ENCODE measurements at regions not wholly inside any gene's neighbourhood (a gene's known extent, or its start where the extent isn't known, plus 50 kb on each side); places are given as distances from the start of the nearest gene placed in this dataset.
"Not testable (repeated sequence)": the region's sequence is repeated elsewhere in the genome, so short reads cannot be mapped to it uniquely, and the experiment has no call there.

GRCh38 chr1:2959881-2960280 lies 61.4 kb upstream of the ACTRT2 start:
- H3K36me3 Mint-ChIP-seq (ENCODE audit: low read depth); DNase-seq; H3K4me3 Mint-ChIP-seq; H3K27ac Mint-ChIP-seq; H3K4me1 Mint-ChIP-seq; intact Hi-C loops (cut with micrococcal nuclease); H3K27me3 Mint-ChIP-seq: not testable (repeated sequence)
- peaks cover 14% of the 10 kb centered on the region for H3K9me3 Mint-ChIP-seq

- DNase-seq: no peak
- H3K4me1 Mint-ChIP-seq: no peaks in the 10 kb centered on the region
- intact Hi-C loops (cut with micrococcal nuclease): no loop called here
- no peaks in the 10 kb centered on the region for H3K27me3 Mint-ChIP-seq
- H3K36me3 Mint-ChIP-seq (ENCODE audit: low read depth): no peaks in the 10 kb centered on the region
- H3K9me3 Mint-ChIP-seq: peaks cover 11% of the 10 kb centered on the region
- no peak overlapping the region for H3K27ac Mint-ChIP-seq
- no peak overlapping the region for H3K4me3 Mint-ChIP-seq
Observed at GRCh38 chr1:2961081-2961480, 60.2 kb upstream of the ACTRT2 start.

DNA sequence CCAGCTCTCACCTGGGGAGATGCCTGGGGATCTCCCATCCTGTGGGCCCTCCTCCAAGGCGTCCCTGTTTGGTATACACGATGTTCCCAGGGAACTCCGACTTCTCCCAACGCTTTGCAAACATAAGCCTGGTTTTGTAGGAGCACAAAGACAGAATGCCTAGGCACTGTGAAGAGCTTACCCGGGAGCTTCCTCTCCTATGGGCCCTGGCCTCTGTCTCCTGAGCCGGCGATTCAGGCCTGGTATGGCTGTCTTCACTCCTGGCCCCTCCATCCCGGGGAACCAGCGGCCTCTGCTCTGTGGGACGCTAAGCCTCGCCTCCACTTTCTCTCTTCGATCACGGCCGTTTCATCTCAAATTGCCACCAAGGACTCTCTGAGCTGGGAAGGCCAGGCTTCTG lies 59.6 kb upstream of the ACTRT2 start:
- H3K27me3 Mint-ChIP-seq: no peaks in the 10 kb centered on the region
- DNase-seq: no peak
- H3K27ac Mint-ChIP-seq: no peak overlapping the region
- H3K4me3 Mint-ChIP-seq: no peak overlapping the region
- H3K4me1 Mint-ChIP-seq: no peaks in the 10 kb centered on the region
- H3K9me3 Mint-ChIP-seq: peaks cover 8% of the 10 kb centered on the region
- H3K36me3 Mint-ChIP-seq (ENCODE audit: low read depth): no peaks in the 10 kb centered on the region
- intact Hi-C loops (cut with micrococcal nuclease): no loop called here

DNA sequence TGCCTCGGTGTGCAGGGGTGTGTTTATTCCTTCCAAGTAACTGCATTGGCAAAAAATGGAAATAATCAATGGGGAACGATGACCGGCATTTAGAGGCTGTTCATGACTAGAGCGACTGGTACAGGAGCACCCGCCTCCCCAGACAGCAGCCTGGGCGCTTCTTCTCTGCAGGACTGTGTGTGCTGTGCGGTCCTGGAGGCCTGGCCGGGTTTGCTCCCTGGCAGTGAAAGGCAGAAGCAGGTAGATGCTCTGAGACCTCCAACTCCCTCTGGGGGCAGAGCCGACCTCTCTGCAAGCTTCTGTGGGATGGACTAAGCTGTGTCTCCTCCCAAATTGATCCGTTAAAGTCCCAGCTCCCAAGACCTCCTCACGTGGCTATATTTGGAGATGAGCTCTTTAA lies 59.2 kb upstream of the ACTRT2 start:
- peaks cover 8% of the 10 kb centered on the region for H3K9me3 Mint-ChIP-seq
- no peak for DNase-seq
- intact Hi-C loops (cut with micrococcal nuclease): no loop called here
- H3K27ac Mint-ChIP-seq: no peak overlapping the region
- H3K27me3 Mint-ChIP-seq: no peaks in the 10 kb centered on the region
- H3K36me3 Mint-ChIP-seq (ENCODE audit: low read depth): no peaks in the 10 kb centered on the region
- no peak overlapping the region for H3K4me3 Mint-ChIP-seq
- no peaks in the 10 kb centered on the region for H3K4me1 Mint-ChIP-seq

GRCh38 chr1:2962541-2962940 lies 58.7 kb upstream of the ACTRT2 start:
- peaks cover 7% of the 10 kb centered on the region for H3K9me3 Mint-ChIP-seq
- intact Hi-C loops (cut with micrococcal nuclease): no loop called here

GRCh38 chr1:2962946-2963345 lies 58.3 kb upstream of the ACTRT2 start:
- H3K27ac Mint-ChIP-seq: no peak overlapping the region
- H3K4me1 Mint-ChIP-seq: no peaks in the 10 kb centered on the region
- peaks cover 4% of the 10 kb centered on the region for H3K9me3 Mint-ChIP-seq
- no peaks in the 10 kb centered on the region for H3K27me3 Mint-ChIP-seq
- intact Hi-C loops (cut with micrococcal nuclease): no loop called here
- no peak overlapping the region for H3K4me3 Mint-ChIP-seq
- no peaks in the 10 kb centered on the region for H3K36me3 Mint-ChIP-seq (ENCODE audit: low read depth)
- DNase-seq: no peak

More at GRCh38 chr1:2962541-2962940, 58.7 kb upstream of the ACTRT2 start:
- H3K4me1 Mint-ChIP-seq: no peaks in the 10 kb centered on the region
- H3K27me3 Mint-ChIP-seq: no peaks in the 10 kb centered on the region
- no peak overlapping the region for H3K4me3 Mint-ChIP-seq
- H3K36me3 Mint-ChIP-seq (ENCODE audit: low read depth): no peaks in the 10 kb centered on the region
- DNase-seq: no peak
- no peak overlapping the region for H3K27ac Mint-ChIP-seq

GRCh38 chr1:2965676-2966075 lies 55.6 kb upstream of the ACTRT2 start:
- Mint-ChIP-seq H3K9me3 (no peaks in the 10 kb centered on the region), H3K27me3 (no peaks in the 10 kb centered on the region), H3K27ac (no peak overlapping the region), H3K4me3 (no peak overlapping the region), H3K36me3 (ENCODE audit: low read depth) (no peaks in the 10 kb centered on the region), H3K4me1 (no peaks in the 10 kb centered on the region)
- no peak for DNase-seq
- intact Hi-C loops (cut with micrococcal nuclease): no loop called here

GRCh38 chr1:2966449-2967328 lies 54.6 kb upstream of the ACTRT2 start:
- no peaks in the 10 kb centered on the region for H3K9me3 Mint-ChIP-seq
- no peaks in the 10 kb centered on the region for H3K36me3 Mint-ChIP-seq (ENCODE audit: low read depth)
- no peak overlapping the region for H3K4me3 Mint-ChIP-seq
- no peaks in the 10 kb centered on the region for H3K27me3 Mint-ChIP-seq
- intact Hi-C loops (cut with micrococcal nuclease): no loop called here
- no peak overlapping the region for H3K27ac Mint-ChIP-seq
- no peak for DNase-seq
- no peaks in the 10 kb centered on the region for H3K4me1 Mint-ChIP-seq

GRCh38 chr1:2967329-2967725 lies 53.9 kb upstream of the ACTRT2 start:
- no peaks in the 10 kb centered on the region for H3K4me1 Mint-ChIP-seq
- H3K4me3 Mint-ChIP-seq: no peak overlapping the region
- no peaks in the 10 kb centered on the region for H3K9me3 Mint-ChIP-seq
- no peak for DNase-seq
- no peak overlapping the region for H3K27ac Mint-ChIP-seq
- H3K36me3 Mint-ChIP-seq (ENCODE audit: low read depth): no peaks in the 10 kb centered on the region
- no peaks in the 10 kb centered on the region for H3K27me3 Mint-ChIP-seq
- intact Hi-C loops (cut with micrococcal nuclease): no loop called here

- intact Hi-C loops (cut with micrococcal nuclease): no loop called here
- no peaks in the 10 kb centered on the region for H3K9me3 Mint-ChIP-seq
- H3K27ac Mint-ChIP-seq: no peak overlapping the region
- no peaks in the 10 kb centered on the region for H3K4me1 Mint-ChIP-seq
- no peak overlapping the region for H3K4me3 Mint-ChIP-seq
- no peaks in the 10 kb centered on the region for H3K27me3 Mint-ChIP-seq
- DNase-seq: no peak
- no peaks in the 10 kb centered on the region for H3K36me3 Mint-ChIP-seq (ENCODE audit: low read depth)
Observed at GRCh38 chr1:2967881-2968280, 53.4 kb upstream of the ACTRT2 start.

DNA sequence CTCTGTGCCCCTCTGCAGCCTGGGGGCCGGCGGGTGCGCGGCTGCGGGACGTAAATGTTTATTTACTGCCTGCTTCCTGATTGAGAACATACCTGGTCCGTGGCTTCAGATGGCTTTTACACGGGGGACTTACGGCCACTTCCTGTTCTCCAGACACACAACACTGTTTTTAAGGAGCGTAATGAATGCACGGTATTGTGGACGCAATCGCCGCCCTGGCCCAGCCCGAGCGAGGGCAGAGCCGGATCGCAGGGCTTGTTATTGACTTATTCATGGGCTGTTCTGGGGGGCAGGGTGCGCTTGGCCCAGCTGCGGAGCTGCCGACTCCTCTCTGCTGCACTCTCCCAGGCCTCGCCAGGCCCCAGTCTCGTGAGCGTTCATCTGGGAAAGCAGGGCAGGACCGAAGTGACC lies 52.8 kb upstream of the ACTRT2 start:
- Mint-ChIP-seq H3K36me3 (ENCODE audit: low read depth) (no peaks in the 10 kb centered on the region), H3K4me1 (no peaks in the 10 kb centered on the region), H3K27ac (no peak overlapping the region), H3K4me3 (no peak overlapping the region), H3K27me3 (no peaks in the 10 kb centered on the region), H3K9me3 (no peaks in the 10 kb centered on the region)
- DNase-seq: no peak
- intact Hi-C loops (cut with micrococcal nuclease): no loop called here

DNA sequence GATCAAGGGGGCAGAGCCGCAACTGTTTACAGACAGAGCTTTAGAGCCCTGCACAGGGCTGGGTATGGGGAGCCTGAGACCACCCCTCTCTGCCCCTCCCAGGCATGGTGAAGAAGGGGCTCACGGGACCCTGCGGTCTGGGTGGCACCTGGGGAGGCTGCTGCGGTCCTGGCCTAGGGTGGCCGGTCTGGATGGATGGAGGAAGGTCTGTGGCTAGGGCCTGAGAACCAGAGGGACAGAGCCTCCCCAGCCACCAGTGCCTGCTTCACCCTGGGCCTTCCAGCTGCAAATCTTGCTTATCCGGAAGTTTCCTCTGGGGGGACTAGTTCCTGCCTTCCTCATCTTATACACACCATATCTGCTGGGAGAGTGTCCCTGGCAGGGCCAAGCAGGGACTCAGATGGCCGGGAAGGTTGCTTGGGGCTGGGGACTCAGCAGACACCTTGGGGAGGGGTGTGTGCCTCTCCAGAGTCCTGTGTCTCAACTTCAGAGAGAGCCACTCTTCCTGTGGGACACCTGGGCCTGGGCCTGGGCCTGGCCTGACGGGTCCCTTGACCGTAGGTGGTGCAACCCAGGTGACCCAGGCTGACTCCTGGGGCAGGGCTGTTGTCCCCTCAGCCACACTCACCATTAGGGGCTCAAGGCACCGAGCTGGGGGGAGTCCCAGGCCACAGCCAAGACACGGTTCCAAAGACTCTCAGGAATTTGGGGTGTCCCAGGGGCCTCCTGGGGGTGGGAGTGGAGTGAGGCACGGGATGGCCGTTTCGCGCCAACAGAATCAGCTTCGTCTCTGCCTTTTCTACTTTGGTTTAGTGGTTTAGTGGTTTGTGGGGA lies 52.0 kb upstream of the ACTRT2 start:
- no peaks in the 10 kb centered on the region for H3K36me3 Mint-ChIP-seq (ENCODE audit: low read depth)
- no peaks in the 10 kb centered on the region for H3K27me3 Mint-ChIP-seq
- intact Hi-C loops (cut with micrococcal nuclease): no loop called here
- no peaks in the 10 kb centered on the region for H3K4me1 Mint-ChIP-seq
- no peak overlapping the region for H3K4me3 Mint-ChIP-seq
- DNase-seq: no peak
- H3K9me3 Mint-ChIP-seq: no peaks in the 10 kb centered on the region
- no peak overlapping the region for H3K27ac Mint-ChIP-seq

- Mint-ChIP-seq H3K36me3 (ENCODE audit: low read depth) (no peaks in the 10 kb centered on the region), H3K9me3 (no peaks in the 10 kb centered on the region), H3K4me1 (no peaks in the 10 kb centered on the region), H3K27ac (no peak overlapping the region), H3K4me3 (no peak overlapping the region), H3K27me3 (no peaks in the 10 kb centered on the region)
- no peak for DNase-seq
- intact Hi-C loops (cut with micrococcal nuclease): no loop called here
Observed at GRCh38 chr1:2969845-2970291, 51.4 kb upstream of the ACTRT2 start.

DNA sequence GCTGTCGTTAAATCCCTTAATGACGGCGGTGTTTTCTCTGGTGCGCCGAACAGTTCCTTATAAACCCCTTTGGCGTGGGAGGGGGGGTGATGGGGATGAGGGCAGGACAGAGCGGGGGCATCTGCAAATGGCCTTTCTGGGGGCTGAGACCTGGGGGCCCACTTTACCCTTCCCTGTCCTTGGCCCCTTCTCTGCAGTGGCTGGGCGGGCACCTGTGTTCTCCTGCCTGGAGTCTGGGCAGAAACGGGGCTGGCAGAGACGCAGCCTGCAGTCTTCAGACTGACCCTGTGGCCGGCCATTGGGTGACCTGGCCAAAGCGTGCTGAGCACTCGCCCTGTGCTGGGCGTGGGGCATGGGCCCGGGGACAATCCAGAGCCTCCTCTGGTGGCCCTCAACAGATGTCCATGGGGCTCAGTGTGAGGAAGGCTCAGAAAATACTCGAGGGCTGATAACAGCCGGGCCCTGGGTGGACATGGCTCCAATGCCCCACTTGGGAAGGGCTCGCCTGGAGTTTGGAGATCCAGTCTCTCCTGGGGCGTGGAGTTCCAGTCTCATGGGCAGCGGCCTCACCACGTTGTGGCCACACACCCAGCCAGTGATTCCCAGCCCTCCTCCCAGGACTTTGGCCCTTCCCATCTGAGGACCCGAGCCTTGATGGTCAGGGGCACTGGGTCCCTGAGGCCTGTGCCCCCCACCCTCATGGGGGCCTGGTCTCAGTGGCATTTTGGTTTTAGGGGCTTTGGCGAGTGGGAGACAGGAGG lies 50.8 kb upstream of the ACTRT2 start:
- H3K4me1 Mint-ChIP-seq: no peaks in the 10 kb centered on the region
- no peaks in the 10 kb centered on the region for H3K36me3 Mint-ChIP-seq (ENCODE audit: low read depth)
- no peak overlapping the region for H3K27ac Mint-ChIP-seq
- no peaks in the 10 kb centered on the region for H3K27me3 Mint-ChIP-seq
- intact Hi-C loops (cut with micrococcal nuclease): no loop called here
- no peak overlapping the region for H3K4me3 Mint-ChIP-seq
- no peak for DNase-seq
- H3K9me3 Mint-ChIP-seq: no peaks in the 10 kb centered on the region

Measured in activated CD4-positive, alpha-beta T cell treated with anti-CD3 and anti-CD28 coated beads, Interleukin-2, amount 10 ng/mL, durations not matched to agents 24 days and 14 days (primary cell).